Astrocyte of the cerebellum (primary cell): ENCODE measurements at regions not wholly inside any gene's neighbourhood (a gene's known extent, or its start where the extent isn't known, plus 50 kb on each side); places are given as distances from the start of the nearest gene placed in this dataset.

Experiments
- DNase-seq: peaks from one replicate; pipeline ENCODE4 v3.0.0-alpha.2; 2011; ENCODE audit warnings: low read depth
- H3K4me3 ChIP-seq: 2 replicates; pipeline ENCODE4 v1.5.1; 2011; ENCODE audit warnings: mild to moderate bottlenecking, low read depth, low read length, moderate library complexity
- CTCF ChIP-seq: IDR thresholded peaks from 2 replicates; pipeline ENCODE4 v1.5.1; 2012; ENCODE audit warnings: low read length, low read depth, moderate library complexity, mild to moderate bottlenecking; ENCODE audit errors: missing control alignments
- in situ Hi-C: cut with HindIII; loops from 2 replicates; pipeline ENCODE4 v1.10.0; 2017; ENCODE audit warnings: low sequenced_read_pairs

- DNase-seq: no peak
- in situ Hi-C loops: no loop called here
- H3K4me3 ChIP-seq: no peak overlapping the region
- no peak for TF ChIP-seq CTCF
Observed at GRCh38 chr7:35333265-35333664, 79.4 kb upstream of the TBX20 start.

GRCh38 chr7:35331730-35332678 lies 78.1 kb upstream of the TBX20 start:
- no peak overlapping the region for H3K4me3 ChIP-seq
- DNase-seq: no peak
- TF ChIP-seq CTCF: no peak
- in situ Hi-C loops: no loop called here

GRCh38 chr7:35329026-35329425 lies 75.1 kb upstream of the TBX20 start:
- DNase-seq: no peak
- no peak for TF ChIP-seq CTCF
- H3K4me3 ChIP-seq: no peak overlapping the region
- in situ Hi-C loops: no loop called here

GRCh38 chr7:35319606-35320005 lies 65.7 kb upstream of the TBX20 start:
- TF ChIP-seq CTCF: no peak
- DNase-seq: no peak
- in situ Hi-C loops: no loop called here
- H3K4me3 ChIP-seq: no peak overlapping the region

- no peak for DNase-seq
- in situ Hi-C loops: no loop called here
- TF ChIP-seq CTCF: no peak
- H3K4me3 ChIP-seq: no peak overlapping the region
Observed at GRCh38 chr7:35316549-35316948, 62.6 kb upstream of the TBX20 start.

- no peak for DNase-seq
- TF ChIP-seq CTCF: no peak
- in situ Hi-C loops: no loop called here
- no peak overlapping the region for H3K4me3 ChIP-seq
Observed at GRCh38 chr7:35315517-35315916, 61.6 kb upstream of the TBX20 start.
